Hematopoietic multipotent progenitor cell treated with erythropoietin and hydrocortisone succinate and interleukin-3 and kit ligand, for 8 days (in vitro differentiated cells): ENCODE measurements at regions not wholly inside any gene's neighbourhood (a gene's known extent, or its start where the extent isn't known, plus 50 kb on each side); places are given as distances from the start of the nearest gene placed in this dataset.
"Not testable (repeated sequence)": the region's sequence is repeated elsewhere in the genome, so short reads cannot be mapped to it uniquely, and the experiment has no call there.

Source experiments
- DNase-seq: peaks from one replicate; pipeline ENCODE4 v3.0.0-alpha.2; 2015

- no peak for DNase-seq
Measured at GRCh38 chr10:78441694-78442093, 408.0 kb downstream of the RPS24 start.

- no peak for DNase-seq
Measured at GRCh38 chr10:78442836-78443550, 409.3 kb downstream of the RPS24 start.

GRCh38 chr10:78443900-78444571 lies 410.4 kb downstream of the RPS24 start:
- DNase-seq: no peak

- not testable (repeated sequence) for DNase-seq
Measured at GRCh38 chr10:78444741-78445140, 411.1 kb downstream of the RPS24 start.

GRCh38 chr10:78445308-78445707 lies 411.6 kb downstream of the RPS24 start:
- no peak for DNase-seq

- DNase-seq: no peak
Measured at GRCh38 chr10:78448470-78448869, 414.8 kb downstream of the RPS24 start.

GRCh38 chr10:78448994-78449418 lies 415.3 kb downstream of the RPS24 start:
- DNase-seq: no peak

- no peak for DNase-seq
Measured at GRCh38 chr10:78449554-78449953, 415.9 kb downstream of the RPS24 start.

- no peak for DNase-seq
Measured at GRCh38 chr10:78450239-78450638, 416.6 kb downstream of the RPS24 start.

- DNase-seq: no peak
Measured at GRCh38 chr10:78450807-78451485, 417.3 kb downstream of the RPS24 start.

- no peak for DNase-seq
Measured at GRCh38 chr10:78451592-78451991, 417.9 kb downstream of the RPS24 start.

- no peak for DNase-seq
Measured at GRCh38 chr10:78454123-78454645, 420.5 kb downstream of the RPS24 start.

- DNase-seq: no peak
Measured at GRCh38 chr10:78455236-78455635, 421.6 kb downstream of the RPS24 start.

GRCh38 chr10:78455811-78456210 lies 422.1 kb downstream of the RPS24 start:
- no peak for DNase-seq

GRCh38 chr10:78456649-78457400 lies 423.2 kb downstream of the RPS24 start:
- DNase-seq: no peak

- DNase-seq: no peak
Measured at GRCh38 chr10:78457804-78458482, 424.3 kb downstream of the RPS24 start.

- DNase-seq: no peak
Measured at GRCh38 chr10:78458983-78459638, 425.4 kb downstream of the RPS24 start.

- DNase-seq: no peak
Measured at GRCh38 chr10:78459639-78460037, 426.0 kb downstream of the RPS24 start.

- no peak for DNase-seq
Measured at GRCh38 chr10:78460204-78460603, 426.5 kb downstream of the RPS24 start.

- no peak for DNase-seq
Measured at GRCh38 chr10:78461333-78461732, 427.7 kb downstream of the RPS24 start.

- no peak for DNase-seq
Measured at GRCh38 chr10:78462176-78462575, 428.5 kb downstream of the RPS24 start.

- no peak for DNase-seq
Measured at GRCh38 chr10:78462726-78463228, 429.1 kb downstream of the RPS24 start.
